ENCODE measurements at regions not wholly inside any gene's neighbourhood (a gene's known extent, or its start where the extent isn't known, plus 50 kb on each side); places are given as distances from the start of the nearest gene placed in this dataset.

GRCh38 chr10:30160271-30160982, 101.0 kb upstream of the JCAD start:
- TF ChIP-seq CTCF (IDR thresholded peaks at IDR 0.05; ENCODE audit: extremely low read depth in 1 of 2, insufficient read depth in 1 of 2, low read depth in 1 of 2, low read length in 2 of 2) (no peak), POLR2A (IDR thresholded peaks at IDR 0.05; ENCODE audit: low read depth, low read length) (no peak), POLR2AphosphoS5 (IDR thresholded peaks at IDR 0.05; ENCODE audit: insufficient read depth, low read depth, low read length) (no peak), EZH2 (IDR thresholded peaks at IDR 0.05; ENCODE audit: borderline replicate concordance, low read depth, low read length, severe bottlenecking) (no peak), FOS (IDR thresholded peaks at IDR 0.05; ENCODE audit: borderline replicate concordance, insufficient read depth, low read length) (no peak), JUN (IDR thresholded peaks at IDR 0.05; ENCODE audit: borderline replicate concordance, insufficient read depth, insufficient read length, low read depth) (no peak), MAX (IDR thresholded peaks at IDR 0.05; ENCODE audit: insufficient read depth, insufficient read length) (no peak), GATA2 (IDR thresholded peaks at IDR 0.05; ENCODE audit: insufficient read depth, insufficient read length, low read depth, low read length) (no peak)

All from endothelial cell of umbilical vein (primary cell).